ENCODE measurements at regions not wholly inside any gene's neighbourhood (a gene's known extent, or its start where the extent isn't known, plus 50 kb on each side); places are given as distances from the start of the nearest gene placed in this dataset.

GRCh38 chr1:42033629-42034028 is 114.9 kb upstream of the HIVEP3 start:
- DNase-seq = no peak

DNA sequence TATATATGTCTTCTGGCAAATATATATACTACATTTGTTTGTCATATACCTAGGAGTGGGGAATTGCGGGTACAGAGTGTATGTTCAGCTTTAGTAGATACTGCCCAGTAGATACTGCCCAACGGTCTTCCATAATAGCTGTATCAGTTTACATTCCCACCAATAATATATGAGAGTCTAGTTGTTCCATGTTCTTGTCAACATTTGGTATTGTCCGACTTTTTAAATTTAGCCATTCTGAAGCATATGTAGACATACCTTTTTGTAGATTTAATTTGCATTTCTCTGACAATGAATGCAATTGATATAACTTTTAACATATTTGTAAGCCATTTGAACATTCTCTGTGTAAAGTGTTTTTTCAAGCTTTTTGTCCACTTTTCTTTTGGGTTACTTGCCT is 99.0 kb upstream of the HIVEP3 start:
- DNase-seq = no peak

DNA sequence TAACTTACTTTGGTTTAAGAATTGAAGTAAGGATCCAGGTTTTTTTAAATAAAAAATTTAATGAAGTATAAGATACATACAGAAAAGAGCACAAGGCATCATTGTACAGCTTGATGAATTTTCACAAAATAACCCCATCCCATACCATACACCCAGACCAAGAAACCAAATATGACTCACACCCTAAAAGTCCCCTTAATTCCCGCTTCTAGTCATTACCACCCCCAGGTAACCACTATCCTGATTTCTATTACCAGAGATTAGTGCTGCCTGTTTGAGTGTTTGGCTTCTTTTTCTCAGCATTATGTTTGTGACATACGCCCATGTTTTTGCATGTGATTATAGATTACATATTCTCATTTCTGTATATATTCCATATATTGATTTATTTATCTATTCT is 98.5 kb upstream of the HIVEP3 start:
- DNase-seq = no peak

GRCh38 chr1:42014823-42015222 is 96.1 kb upstream of the HIVEP3 start:
- DNase-seq = no peak

DNA sequence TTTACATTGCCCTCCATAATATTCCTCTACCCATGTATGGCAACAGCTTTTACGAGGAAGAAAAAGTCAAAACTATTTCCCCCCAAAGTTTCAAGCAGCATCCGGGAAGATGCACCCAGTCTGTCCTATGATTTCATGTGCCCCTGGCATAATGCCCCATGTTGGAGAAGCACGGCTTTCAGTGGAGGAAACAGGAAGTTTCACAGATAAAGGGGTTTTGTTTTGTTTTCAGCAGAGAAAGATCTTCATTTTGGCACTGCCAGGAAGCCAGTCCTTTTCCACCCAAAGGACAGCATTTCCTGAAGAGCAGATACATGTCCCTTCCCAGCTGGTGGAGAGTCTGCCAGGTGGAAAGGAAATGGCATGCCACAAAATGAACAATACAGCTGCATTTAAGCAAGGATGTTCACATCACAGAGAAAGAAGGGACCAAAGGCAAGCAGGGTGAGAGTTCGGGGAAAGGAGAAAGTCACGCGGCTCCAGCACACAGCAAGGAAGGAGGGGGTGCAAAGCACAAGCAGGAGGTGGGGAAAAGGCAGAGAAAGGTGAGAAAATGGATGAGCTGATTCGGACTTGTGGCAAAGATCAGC is 95.3 kb upstream of the HIVEP3 start:
- DNase-seq = no peak

GRCh38 chr1:42012852-42013251 is 94.1 kb upstream of the HIVEP3 start:
- no peak for DNase-seq

DNA sequence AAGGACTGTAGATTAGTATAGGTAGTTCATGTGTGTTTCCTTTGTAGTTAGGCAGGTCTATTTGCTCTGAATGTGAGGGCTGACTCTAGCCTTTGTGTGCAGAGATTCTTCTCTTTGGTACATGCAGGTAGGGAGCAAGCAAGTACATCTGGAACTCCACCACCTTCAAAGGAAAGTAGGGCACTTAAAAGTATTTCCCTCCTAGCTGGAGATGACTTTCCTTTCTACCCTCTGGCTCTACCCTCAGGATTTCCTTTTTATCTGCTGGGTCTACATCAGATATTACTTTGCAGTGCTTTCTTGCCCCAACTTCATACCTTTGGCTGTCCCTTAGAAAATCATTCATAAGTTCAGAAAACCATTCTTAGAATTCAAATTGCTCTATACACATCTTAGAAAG is 91.7 kb upstream of the HIVEP3 start:
- no peak for DNase-seq

GRCh38 chr1:42008264-42008663 is 89.5 kb upstream of the HIVEP3 start:
- DNase-seq = no peak

DNA sequence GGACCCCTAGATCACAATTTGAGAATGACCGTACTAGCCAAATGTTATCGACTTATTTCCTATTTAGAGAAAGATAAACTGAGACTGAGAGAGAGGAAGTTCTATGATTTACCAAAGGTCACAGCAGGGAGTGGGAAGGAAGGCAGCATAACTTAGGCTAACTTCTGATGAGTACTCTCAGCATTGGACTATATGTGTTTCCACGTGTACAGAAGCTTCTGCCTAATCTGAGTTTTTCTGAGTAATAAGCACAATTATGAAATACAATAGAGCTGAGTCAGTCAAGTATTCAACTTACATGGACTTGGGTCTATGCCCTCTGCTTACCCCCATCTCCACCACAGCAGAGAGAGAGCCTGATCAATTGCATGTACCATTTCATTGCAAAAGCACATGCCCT is 88.1 kb upstream of the HIVEP3 start:
- peak; percentile 62 for DNase-seq

GRCh38 chr1:42006093-42006492 is 87.4 kb upstream of the HIVEP3 start:
- no peak for DNase-seq

DNA sequence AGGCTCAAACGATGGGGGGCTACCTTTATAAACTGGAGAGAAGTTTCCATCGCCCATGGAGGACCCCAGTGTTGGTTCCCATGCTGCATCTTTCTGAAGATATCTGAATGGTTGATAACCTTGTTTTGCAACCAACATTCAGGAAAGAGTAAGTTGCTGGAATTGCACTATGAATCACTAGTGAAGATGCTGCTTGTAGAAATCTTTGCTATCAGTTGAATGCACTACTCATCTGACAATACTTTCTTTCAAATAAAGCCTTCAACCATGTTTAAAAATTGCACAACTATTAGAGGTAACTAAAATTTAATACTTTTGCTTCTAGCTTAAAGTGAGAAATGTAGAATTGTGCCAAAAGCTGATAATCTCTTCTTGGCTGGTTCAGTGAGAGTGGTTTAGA is 86.8 kb upstream of the HIVEP3 start:
- DNase-seq = no peak

DNA sequence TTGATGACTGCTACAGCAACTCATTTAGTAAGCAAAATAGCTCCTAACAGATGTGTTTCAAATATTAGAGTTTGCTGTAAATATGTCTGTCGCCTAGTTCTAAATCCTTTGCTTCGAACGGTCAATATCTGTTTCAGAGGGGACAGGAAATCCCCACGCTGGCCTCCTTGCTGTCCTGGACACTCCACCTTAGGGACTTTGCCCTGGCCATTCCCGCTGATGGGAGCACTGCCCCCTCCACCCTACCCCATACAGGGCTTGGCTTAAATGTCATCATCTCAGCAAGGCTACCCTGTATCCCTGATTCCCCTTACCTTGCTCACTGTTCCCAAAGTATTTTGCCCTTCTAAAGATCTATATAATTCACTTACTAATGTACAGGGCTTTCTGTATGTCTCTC is 86.1 kb upstream of the HIVEP3 start:
- DNase-seq = no peak

DNA sequence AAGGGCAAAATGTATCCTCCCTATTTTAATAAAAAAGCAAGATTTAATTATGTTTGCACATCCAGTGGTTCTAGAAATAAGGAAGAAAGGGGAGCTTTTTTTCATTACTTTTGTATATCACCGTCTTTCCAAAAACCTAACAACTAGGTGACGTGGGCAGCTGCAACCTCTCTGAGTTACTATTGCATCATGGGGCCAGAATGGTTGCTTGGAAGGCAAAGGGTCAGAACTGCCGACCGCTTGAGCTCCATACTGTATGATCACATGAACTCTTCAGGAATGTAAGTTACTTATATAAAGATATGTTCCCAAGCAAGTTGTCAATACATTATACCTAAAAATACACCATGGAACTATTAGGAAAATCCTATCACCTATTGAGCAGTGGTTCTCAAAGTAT is 85.6 kb upstream of the HIVEP3 start:
- DNase-seq = no peak

DNA sequence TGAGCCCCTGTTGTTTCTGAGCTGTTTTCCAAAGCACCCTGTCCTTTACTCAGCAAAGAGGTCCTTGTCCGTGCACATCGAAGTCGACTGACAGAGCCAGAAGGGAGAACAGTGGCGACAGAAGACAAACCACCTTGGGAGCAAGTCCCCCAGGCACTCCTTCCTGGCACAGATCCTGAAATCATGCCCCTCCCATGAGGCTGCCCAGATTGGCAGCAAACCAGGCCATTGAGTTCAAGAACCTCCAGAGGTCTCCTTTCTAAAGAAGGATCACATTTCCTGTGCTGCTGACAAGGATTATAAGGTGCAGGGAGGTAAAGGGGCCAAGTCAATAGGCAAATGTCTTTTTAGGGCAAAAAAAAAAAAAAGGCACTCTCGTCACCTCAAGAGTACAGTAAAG is 84.7 kb upstream of the HIVEP3 start:
- no peak for DNase-seq

DNA sequence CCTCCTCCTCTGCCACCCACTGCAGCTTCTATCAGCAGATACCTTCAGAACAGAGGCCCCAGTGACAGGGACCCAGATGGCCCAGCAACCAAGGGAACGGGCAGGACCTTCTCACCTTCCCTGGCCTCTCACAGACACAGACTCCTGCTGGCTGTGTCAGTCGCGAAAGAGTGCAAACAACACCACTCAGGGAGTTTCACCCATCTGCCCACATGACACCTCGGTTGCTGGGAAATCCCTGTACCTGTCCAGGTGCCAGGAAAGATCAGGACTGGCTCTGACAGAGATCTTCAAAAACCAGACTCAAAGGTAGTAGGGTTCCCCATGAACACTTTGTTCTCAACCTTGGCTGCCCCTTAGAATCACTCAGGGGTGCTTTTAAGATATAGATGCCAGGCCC is 83.5 kb upstream of the HIVEP3 start:
- no peak for DNase-seq

DNA sequence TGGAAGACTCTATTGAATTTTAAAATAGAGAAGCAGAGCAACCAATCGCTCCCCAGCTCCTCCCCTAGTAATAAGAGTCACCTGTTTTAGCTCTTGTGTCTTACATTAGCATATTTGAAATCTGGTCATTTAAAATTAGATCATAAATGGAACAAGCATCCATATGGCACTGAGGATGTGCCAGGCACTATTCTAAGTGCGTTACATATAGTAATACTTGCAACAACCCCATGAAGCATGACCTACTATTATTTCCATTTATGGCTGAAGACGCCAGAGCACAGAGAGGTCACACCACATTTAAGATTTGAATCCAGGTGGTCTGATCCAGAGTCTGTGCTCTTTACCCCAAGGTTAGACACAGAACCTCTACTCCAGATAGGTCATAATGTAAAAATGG is 82.0 kb upstream of the HIVEP3 start:
- no peak for DNase-seq

DNA sequence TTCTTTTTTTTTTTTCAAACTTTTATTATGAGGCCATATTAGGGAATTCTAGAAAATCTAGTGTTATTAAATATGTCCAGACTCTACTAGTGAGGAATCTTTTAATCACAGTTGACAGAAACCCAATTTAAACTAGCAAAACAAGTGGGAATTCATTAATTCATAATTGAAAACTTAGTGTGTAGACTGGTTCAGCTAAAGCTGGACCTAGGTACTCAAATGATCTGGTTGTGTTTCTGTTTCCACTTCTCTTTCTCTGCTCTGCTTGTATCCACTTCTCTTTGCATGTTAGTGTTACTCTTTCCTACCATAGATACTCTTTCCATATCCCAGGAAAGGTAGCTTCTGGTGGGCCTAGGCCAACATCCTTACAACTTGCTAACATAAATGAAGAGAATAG is 81.2 kb upstream of the HIVEP3 start:
- no peak for DNase-seq

DNA sequence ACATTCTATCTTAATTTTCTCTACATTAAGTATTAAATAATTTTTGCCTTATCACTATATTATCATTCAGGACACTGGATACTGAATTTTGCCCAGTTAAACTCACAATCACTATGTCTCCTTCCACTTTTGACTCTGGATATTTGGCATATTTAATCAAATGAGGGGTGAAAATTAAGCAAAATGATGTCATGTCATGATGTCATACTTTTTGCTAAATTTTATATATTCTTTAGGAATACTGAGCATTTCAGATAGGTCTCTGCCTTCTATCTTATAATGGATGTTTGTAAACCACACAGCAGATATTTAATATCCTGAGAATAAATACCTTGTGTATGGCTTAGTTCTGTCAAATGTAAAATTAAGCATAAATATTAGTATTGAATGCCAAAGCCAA is 79.5 kb upstream of the HIVEP3 start:
- DNase-seq = no peak

GRCh38 chr1:41997153-41997552 is 78.4 kb upstream of the HIVEP3 start:
- DNase-seq = no peak

DNA sequence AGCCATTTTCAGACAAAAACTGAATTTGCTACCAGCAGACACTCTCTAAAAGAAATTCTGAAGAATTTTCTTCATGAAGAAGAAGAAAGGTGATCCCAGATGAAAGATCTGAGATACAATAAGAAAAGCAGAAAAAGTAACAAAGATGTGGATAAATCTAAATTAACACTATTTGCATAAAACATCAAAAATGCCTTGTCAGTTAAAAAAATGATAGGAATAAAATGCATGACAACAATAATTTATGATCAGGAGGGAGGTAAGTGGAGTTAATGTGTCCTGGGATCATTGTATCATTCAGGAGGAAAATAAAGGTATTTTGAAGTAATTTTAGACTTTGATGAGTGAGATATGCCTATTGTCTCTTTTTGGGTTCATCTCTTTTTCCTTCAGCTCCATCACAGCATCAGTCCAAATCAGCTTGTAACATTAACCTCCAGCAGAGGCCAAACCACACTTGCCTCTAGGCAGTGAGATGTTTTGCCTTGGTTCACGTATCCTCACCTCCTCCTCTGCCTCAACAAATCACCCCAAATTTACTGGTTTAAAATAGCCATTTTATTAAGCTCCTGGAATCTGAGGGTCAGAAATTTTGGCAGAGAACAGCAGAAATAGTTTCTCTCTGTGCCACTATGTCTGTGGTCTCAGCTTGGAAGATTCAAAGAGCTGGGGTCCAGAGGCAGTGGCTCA is 76.9 kb upstream of the HIVEP3 start:
- no peak for DNase-seq

GRCh38 chr1:41994195-41994894 is 75.6 kb upstream of the HIVEP3 start:
- no peak for DNase-seq

- DNase-seq = no peak
Observed at GRCh38 chr1:41983451-41983850, 64.7 kb upstream of the HIVEP3 start.

GRCh38 chr1:41981796-41982195 is 63.1 kb upstream of the HIVEP3 start:
- DNase-seq = no peak

DNA sequence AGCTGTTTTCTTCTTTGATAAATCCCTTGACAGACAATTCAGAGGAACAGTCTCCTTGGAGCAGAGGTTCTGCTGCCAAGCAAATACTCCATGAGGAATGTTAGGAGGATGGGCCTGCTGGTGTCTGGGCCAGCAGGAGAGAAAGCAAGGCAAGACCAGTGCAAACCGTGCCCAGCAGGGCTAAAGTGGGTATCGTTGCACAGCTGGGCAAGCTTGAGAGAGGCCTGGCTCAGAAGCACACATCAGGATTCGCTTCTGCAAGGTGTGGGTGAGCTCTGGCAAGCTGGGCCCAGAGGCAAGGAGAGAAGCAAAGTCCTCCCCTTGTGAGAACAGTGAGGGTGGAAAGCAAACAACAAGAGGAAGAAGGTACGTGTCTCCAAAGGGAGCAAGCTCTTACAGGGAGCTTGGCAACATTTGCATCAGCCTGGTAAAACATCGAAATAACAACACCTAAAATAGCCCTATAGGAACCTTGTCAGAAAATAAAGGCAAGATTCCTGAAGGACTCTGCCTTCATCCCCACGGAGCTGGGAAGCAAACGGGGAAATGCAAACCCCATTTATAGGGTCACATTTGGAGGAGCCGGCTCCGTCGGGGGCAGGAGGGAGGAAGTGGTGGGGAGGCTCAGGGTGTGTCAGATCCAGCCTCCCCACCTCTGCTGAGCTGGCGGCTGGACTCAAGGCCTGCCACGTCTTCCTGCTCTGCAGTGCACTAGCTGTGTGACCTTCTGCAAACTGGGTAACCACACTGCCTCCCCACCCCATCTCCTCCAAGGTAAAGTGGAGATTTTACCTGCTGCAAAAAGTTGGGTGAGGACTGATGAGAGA is 62.3 kb upstream of the HIVEP3 start:
- peak; percentile 23 for DNase-seq

Data from fibroblast of upper back skin (primary cell).